ENCODE measurements at regions not wholly inside any gene's neighbourhood (a gene's known extent, or its start where the extent isn't known, plus 50 kb on each side); places are given as distances from the start of the nearest gene placed in this dataset.

GRCh38 chr7:130922206-130923112 is 188.5 kb upstream of the KLF14 start:
- Mint-ChIP-seq H3K9me3 (no peaks in the 10 kb centered on the region), H3K27me3 (ENCODE audit: insufficient read depth) (peaks cover 4% of the 10 kb centered on the region; the same call in 1 of the 2 replicates), H3K27ac (peak overlapping the region; percentile 94), H3K4me3 (peak overlapping the region; percentile 17; the same call in 1 of the 2 replicates), H3K4me1 (ENCODE audit: low read depth) (peaks cover 95% of the 10 kb centered on the region), H3K36me3 (ENCODE audit: low read depth) (peaks cover 51% of the 10 kb centered on the region)
- no peak for TF ChIP-seq CTCF (IDR thresholded peaks at IDR 0.05)
- no peak for DNase-seq

- no peak for TF ChIP-seq CTCF (IDR thresholded peaks at IDR 0.05)
- peaks cover 3% of the 10 kb centered on the region; the same call in 1 of the 2 replicates for H3K27me3 Mint-ChIP-seq (ENCODE audit: insufficient read depth)
- H3K4me3 Mint-ChIP-seq: no peak overlapping the region
- H3K36me3 Mint-ChIP-seq (ENCODE audit: low read depth): peaks cover 52% of the 10 kb centered on the region
- H3K4me1 Mint-ChIP-seq (ENCODE audit: low read depth): peaks cover 94% of the 10 kb centered on the region
- no peak for DNase-seq
- H3K9me3 Mint-ChIP-seq: no peaks in the 10 kb centered on the region
- H3K27ac Mint-ChIP-seq: peak overlapping the region; percentile 94
Observed at GRCh38 chr7:130923365-130923764, 189.4 kb upstream of the KLF14 start.

GRCh38 chr7:130923930-130924329 is 189.9 kb upstream of the KLF14 start:
- Mint-ChIP-seq H3K9me3 (no peaks in the 10 kb centered on the region), H3K4me1 (ENCODE audit: low read depth) (peaks cover 91% of the 10 kb centered on the region), H3K4me3 (no peak overlapping the region), H3K36me3 (ENCODE audit: low read depth) (peaks cover 46% of the 10 kb centered on the region), H3K27me3 (ENCODE audit: insufficient read depth) (peaks cover 3% of the 10 kb centered on the region; the same call in 1 of the 2 replicates), H3K27ac (peak overlapping the region; percentile 94)
- no peak for TF ChIP-seq CTCF (IDR thresholded peaks at IDR 0.05)
- DNase-seq: no peak

- Mint-ChIP-seq H3K27ac (peak overlapping the region; percentile 87), H3K4me3 (no peak overlapping the region), H3K36me3 (ENCODE audit: low read depth) (peaks cover 41% of the 10 kb centered on the region), H3K4me1 (ENCODE audit: low read depth) (peaks cover 89% of the 10 kb centered on the region), H3K27me3 (ENCODE audit: insufficient read depth) (peaks cover 3% of the 10 kb centered on the region; the same call in 1 of the 2 replicates), H3K9me3 (no peaks in the 10 kb centered on the region)
- no peak for TF ChIP-seq CTCF (IDR thresholded peaks at IDR 0.05)
- no peak for DNase-seq
Observed at GRCh38 chr7:130925136-130925794, 191.3 kb upstream of the KLF14 start.

GRCh38 chr7:130926001-130926691 is 192.1 kb upstream of the KLF14 start:
- peak overlapping the region; percentile 87 for H3K27ac Mint-ChIP-seq
- peaks cover 88% of the 10 kb centered on the region for H3K4me1 Mint-ChIP-seq (ENCODE audit: low read depth)
- H3K36me3 Mint-ChIP-seq (ENCODE audit: low read depth): peaks cover 36% of the 10 kb centered on the region

More at GRCh38 chr7:130926001-130926691, 192.1 kb upstream of the KLF14 start:
- no peak overlapping the region; the same call in 1 of the 2 replicates for H3K4me3 Mint-ChIP-seq
- peaks cover 3% of the 10 kb centered on the region for H3K27me3 Mint-ChIP-seq (ENCODE audit: insufficient read depth)
- no peak for DNase-seq
- no peaks in the 10 kb centered on the region for H3K9me3 Mint-ChIP-seq
- TF ChIP-seq CTCF (IDR thresholded peaks at IDR 0.05): no peak
